ENCODE measurements at regions not wholly inside any gene's neighbourhood (a gene's known extent, or its start where the extent isn't known, plus 50 kb on each side); places are given as distances from the start of the nearest gene placed in this dataset.

DNA sequence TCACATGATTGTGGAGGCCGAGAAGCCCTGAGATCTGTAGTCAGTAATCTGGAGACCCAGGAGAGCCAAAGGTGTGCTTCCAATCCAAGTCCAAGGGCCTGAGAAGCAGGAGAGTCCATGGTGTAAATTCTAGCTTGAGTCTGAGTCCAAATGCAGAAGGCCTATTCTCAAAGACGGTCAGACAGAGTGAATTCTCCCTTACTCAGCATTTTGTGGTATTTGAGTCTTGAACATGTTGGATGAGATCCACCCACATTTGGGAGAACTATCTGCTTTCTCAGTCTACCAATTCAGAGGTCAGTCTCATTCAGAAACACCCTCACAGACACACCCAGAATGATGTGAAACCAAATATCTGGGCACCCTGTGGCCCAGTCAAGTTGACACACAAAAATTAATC, 128.8 kb upstream of the PTCH1 start:
- TF ChIP-seq, protein P1, sequence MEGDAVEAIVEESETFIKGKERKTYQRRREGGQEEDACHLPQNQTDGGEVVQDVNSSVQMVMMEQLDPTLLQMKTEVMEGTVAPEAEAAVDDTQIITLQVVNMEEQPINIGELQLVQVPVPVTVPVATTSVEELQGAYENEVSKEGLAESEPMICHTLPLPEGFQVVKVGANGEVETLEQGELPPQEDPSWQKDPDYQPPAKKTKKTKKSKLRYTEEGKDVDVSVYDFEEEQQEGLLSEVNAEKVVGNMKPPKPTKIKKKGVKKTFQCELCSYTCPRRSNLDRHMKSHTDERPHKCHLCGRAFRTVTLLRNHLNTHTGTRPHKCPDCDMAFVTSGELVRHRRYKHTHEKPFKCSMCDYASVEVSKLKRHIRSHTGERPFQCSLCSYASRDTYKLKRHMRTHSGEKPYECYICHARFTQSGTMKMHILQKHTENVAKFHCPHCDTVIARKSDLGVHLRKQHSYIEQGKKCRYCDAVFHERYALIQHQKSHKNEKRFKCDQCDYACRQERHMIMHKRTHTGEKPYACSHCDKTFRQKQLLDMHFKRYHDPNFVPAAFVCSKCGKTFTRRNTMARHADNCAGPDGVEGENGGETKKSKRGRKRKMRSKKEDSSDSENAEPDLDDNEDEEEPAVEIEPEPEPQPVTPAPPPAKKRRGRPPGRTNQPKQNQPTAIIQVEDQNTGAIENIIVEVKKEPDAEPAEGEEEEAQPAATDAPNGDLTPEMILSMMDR (IDR thresholded peaks at IDR 0.05) = no peak
- no peak for TF ChIP-seq POLR2A (IDR thresholded peaks at IDR 0.05)

All from right lobe of liver (tissue), 4 donors.